HG03571 (cell line): ENCODE measurements at regions not wholly inside any gene's neighbourhood (a gene's known extent, or its start where the extent isn't known, plus 50 kb on each side); places are given as distances from the start of the nearest gene placed in this dataset.
"Not testable (repeated sequence)": the region's sequence is repeated elsewhere in the genome, so short reads cannot be mapped to it uniquely, and the experiment has no call there.

Experiments used
- ATAC-seq: cut with Tn5 transposase; IDR thresholded peaks from one replicate; pipeline ENCODE4 v1.9.1; 2021; ENCODE audit not compliant: unreplicated experiment

- ATAC-seq: not testable (repeated sequence)
These were observed 240.8 kb downstream of the FAT3 start for GRCh38 chr11:92465410-92465809.

- no peak for ATAC-seq
These were observed 249.1 kb downstream of the FAT3 start for GRCh38 chr11:92473736-92474135.

GRCh38 chr11:92475316-92475715 is 250.7 kb downstream of the FAT3 start:
- no peak for ATAC-seq

- ATAC-seq: no peak
These were observed 251.2 kb downstream of the FAT3 start for GRCh38 chr11:92475819-92476218.

- no peak for ATAC-seq
These were observed 253.1 kb downstream of the FAT3 start for GRCh38 chr11:92477686-92478085.

GRCh38 chr11:92480499-92480898 is 255.9 kb downstream of the FAT3 start:
- ATAC-seq: no peak

GRCh38 chr11:92482492-92483060 is 258.0 kb downstream of the FAT3 start:
- no peak for ATAC-seq

GRCh38 chr11:92484570-92484969 is 260.0 kb downstream of the FAT3 start:
- ATAC-seq: no peak

GRCh38 chr11:92489826-92490399 is 265.3 kb downstream of the FAT3 start:
- no peak for ATAC-seq

- no peak for ATAC-seq
These were observed 267.8 kb downstream of the FAT3 start for GRCh38 chr11:92492372-92492771.

- ATAC-seq: no peak
These were observed 270.6 kb downstream of the FAT3 start for GRCh38 chr11:92495107-92495793.

GRCh38 chr11:92500453-92500852 is 275.8 kb downstream of the FAT3 start:
- ATAC-seq: no peak

GRCh38 chr11:92501066-92501739 is 276.6 kb downstream of the FAT3 start:
- ATAC-seq: no peak

GRCh38 chr11:92504004-92504403 is 279.4 kb downstream of the FAT3 start:
- ATAC-seq: no peak

- no peak for ATAC-seq
These were observed 279.9 kb downstream of the FAT3 start for GRCh38 chr11:92504534-92504933.

- ATAC-seq: no peak
These were observed 281.1 kb downstream of the FAT3 start for GRCh38 chr11:92505689-92506088.

GRCh38 chr11:92506809-92507336 is 282.3 kb downstream of the FAT3 start:
- ATAC-seq: no peak

- no peak for ATAC-seq
These were observed 286.0 kb downstream of the FAT3 start for GRCh38 chr11:92510591-92510990.

- no peak for ATAC-seq
These were observed 287.0 kb downstream of the FAT3 start for GRCh38 chr11:92511522-92512203.

- no peak for ATAC-seq
These were observed 287.6 kb downstream of the FAT3 start for GRCh38 chr11:92512204-92512569.

- no peak for ATAC-seq
These were observed 299.0 kb downstream of the FAT3 start for GRCh38 chr11:92523611-92524010.
